Stimulated activated naive CD8-positive, alpha-beta T cell treated with anti-CD3 and anti-CD28 coated beads, Interleukin-15, amount 100 ng/mL, for 72 hours (primary cell): ENCODE measurements at regions not wholly inside any gene's neighbourhood (a gene's known extent, or its start where the extent isn't known, plus 50 kb on each side); places are given as distances from the start of the nearest gene placed in this dataset.

Experiments used
- ATAC-seq: fragments of 150-1000 bp; cut with Tn5 transposase; 2 replicates; pipeline ENCODE4 v1.10.0; 2021; ENCODE audit warnings: mild to moderate bottlenecking, moderate library complexity
- DNase-seq, 2 donors: peaks; one replicate each; pipeline ENCODE4 v3.0.0; 2021 to 2022
- H3K27ac Mint-ChIP-seq, 2 donors: one replicate each; pipeline ENCODE4 v1.8.0; 2022; ENCODE audit warnings: mild to moderate bottlenecking in 2 of 2, mixed read lengths in 2 of 2, moderate library complexity in 2 of 2
- H3K27me3 Mint-ChIP-seq: one replicate; pipeline ENCODE4 v1.8.0; 2022; ENCODE audit warnings: mixed read lengths
- H3K4me1 Mint-ChIP-seq: one replicate; pipeline ENCODE4 v1.8.0; 2022; ENCODE audit warnings: mild to moderate bottlenecking, mixed read lengths
- H3K4me3 Mint-ChIP-seq, 2 donors: one replicate each; pipeline ENCODE4 v1.8.0; 2022; ENCODE audit warnings: mild to moderate bottlenecking in 2 of 2, mixed read lengths in 2 of 2, moderate library complexity in 1 of 2
- H3K9me3 Mint-ChIP-seq, 2 donors: one replicate each; pipeline ENCODE4 v1.8.0; 2022; ENCODE audit warnings: mixed read lengths in 2 of 2

DNA sequence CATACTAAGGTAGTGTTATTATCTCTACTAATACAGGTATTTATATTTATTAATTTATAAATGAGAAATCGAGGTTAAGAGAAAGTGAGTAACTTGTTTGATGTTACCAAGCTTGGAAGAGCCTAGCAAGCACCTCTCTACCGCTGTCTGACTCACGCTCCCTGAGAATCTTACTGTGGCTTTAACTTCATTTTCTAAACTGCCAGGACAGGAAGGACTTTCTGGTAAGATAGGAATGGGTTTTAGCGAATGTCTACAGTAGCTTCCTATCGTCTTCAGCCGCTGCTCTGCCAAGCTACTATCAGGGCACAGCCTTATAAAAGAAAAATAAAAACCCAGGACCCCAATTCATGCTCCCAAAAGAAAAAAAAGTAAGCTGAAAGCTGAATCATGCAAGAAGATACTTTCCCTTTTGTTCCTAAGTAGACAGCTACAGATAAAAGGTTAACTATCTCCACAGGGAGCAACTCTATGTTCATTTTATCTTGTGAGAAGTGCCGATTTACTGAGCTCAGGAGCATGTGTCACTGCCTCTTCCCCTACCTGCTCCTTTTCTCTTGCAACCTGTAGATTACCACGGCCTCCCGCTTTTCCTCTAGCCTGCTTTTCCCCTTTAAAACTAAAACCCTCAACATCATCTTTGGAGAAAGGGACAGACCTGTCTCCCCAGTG, 60.2 kb downstream of the THNSL1 start:
- H3K9me3 Mint-ChIP-seq = no peaks in the 10 kb centered on the region
- no peaks in the 10 kb centered on the region for H3K27me3 Mint-ChIP-seq
- H3K4me3 Mint-ChIP-seq = no peak overlapping the region
- H3K4me1 Mint-ChIP-seq = peaks cover 12% of the 10 kb centered on the region
- ATAC-seq (no peak), DNase-seq (no peak)
- H3K27ac Mint-ChIP-seq = peak overlapping the region in 1 of 2 donors; percentile 23

DNA sequence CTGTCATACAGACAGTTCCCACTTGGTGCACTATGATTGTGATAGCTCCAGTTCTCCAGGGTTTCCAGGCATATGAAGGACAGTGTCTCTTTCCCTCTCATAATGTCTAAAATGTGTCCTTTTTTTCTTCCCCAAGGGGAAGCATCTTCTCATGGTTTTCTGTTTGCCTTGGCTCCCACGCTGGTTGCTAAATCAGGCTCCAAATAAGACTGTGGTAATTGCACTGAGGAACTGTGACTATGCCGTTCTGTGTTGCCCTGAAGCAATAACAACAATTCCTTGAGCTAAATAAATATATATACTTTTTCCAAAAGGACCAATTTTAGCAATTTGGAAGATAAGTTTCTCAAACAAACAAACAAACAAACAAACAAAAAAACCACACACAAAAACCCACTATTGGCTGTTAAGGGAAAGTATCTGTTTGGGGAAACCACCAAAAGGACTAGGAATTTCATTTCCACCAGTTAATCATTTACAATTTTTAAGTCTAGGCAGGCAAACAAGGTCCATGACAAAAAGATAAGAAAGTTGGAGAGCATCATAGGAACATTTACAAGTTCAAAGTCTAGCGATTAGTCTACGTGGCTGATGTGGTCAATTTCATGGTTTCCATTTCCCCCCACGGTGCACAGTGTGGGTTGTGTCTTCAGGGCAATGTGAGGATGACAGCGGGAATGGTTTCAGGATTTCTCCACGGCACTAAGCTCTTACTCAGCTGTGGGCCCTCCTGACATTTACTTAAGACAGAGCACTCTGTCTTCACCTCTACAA, 62.4 kb downstream of the THNSL1 start:
- H3K4me3 Mint-ChIP-seq = no peak overlapping the region
- peak; percentile 20 for ATAC-seq
- peaks cover 12% of the 10 kb centered on the region for H3K4me1 Mint-ChIP-seq
- H3K27ac Mint-ChIP-seq = no peak overlapping the region
- peaks cover 5% of the 10 kb centered on the region for H3K27me3 Mint-ChIP-seq
- no peak for DNase-seq
- no peaks in the 10 kb centered on the region for H3K9me3 Mint-ChIP-seq

DNA sequence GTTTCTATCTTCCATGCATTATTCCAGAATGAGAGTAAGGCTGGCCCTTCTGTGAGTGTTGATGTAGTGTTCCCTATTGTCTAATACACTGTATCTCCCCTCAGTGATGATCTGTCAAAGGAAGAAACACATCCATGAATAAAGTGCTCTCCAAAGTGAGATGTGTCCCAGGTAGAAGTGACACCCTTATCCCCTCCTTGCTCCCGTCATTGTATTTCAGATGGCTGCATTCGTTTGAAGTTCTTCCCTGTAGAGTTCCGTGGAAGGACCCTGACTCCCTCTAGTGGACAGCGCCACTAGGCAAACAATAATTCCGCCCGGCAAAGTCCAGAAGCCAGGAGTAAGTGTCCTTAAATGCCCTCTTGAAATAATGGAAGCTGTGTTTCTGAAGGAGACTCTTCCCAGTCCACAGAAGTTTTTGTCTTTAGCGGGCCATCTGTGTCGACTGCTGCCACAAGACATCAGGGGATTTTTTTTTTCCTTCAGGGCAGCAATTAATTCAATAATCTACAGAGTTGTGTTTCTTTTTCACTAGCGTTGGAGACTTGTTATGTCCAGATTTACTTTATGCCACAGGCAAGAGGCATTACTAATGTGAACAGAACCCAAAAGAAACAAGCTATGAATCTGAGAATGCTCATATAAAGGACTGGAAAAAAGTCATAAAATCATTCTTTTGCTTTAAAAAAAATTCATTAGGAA, 64.6 kb downstream of the THNSL1 start:
- DNase-seq (peak; percentile 36 to 49), ATAC-seq (peak; percentile 72)
- H3K4me3 Mint-ChIP-seq = no peak overlapping the region
- no peaks in the 10 kb centered on the region for H3K9me3 Mint-ChIP-seq
- H3K27ac Mint-ChIP-seq = no peak overlapping the region
- H3K27me3 Mint-ChIP-seq = peaks cover 9% of the 10 kb centered on the region
- H3K4me1 Mint-ChIP-seq = peaks cover 12% of the 10 kb centered on the region

DNA sequence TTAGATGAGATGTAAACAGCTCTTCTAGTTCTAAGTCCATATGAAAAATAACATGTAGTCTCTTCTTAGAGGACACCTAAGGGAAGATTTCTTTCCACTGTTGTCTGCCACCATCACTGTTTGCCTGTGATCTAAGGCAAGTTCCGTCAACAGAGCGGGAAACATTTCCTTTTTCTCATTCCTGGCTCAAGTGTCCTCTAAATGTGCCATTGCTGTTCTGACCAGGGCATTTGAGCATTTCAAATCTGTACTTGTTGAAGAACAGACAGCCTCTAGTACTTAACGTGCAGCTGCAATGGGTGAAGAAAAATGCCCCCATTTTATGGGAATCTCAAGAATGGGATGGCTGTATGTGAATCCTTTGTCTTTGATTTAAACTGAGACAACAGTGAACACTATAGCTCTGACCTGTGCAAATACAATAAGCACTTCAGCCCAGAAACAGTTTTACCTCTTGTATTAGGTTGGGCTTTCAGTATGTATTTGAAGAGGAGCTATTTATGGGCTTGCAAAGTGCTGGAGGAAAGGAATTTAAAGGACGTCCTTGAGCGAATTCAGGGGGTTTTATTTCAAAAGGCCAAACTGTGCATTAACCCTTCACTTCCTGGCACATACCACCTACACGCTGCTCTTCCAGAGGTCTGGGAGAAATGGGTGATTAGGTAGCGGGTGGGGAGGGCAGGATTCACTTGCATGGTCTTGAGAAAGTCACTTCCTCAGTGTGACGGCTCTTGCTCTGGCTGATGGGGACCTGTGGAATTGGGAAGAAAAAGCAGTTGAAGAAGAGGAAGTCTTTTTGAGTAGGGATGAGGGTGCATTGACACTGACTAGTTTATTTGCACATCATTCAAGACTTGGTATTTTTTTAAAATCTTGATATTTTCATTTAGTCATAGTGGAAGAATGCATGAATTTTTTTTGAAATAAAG, 66.1 kb downstream of the THNSL1 start:
- peaks cover 12% of the 10 kb centered on the region for H3K4me1 Mint-ChIP-seq
- no peak overlapping the region for H3K27ac Mint-ChIP-seq
- ATAC-seq (no peak), DNase-seq (no peak)
- H3K4me3 Mint-ChIP-seq = no peak overlapping the region
- H3K9me3 Mint-ChIP-seq = no peaks in the 10 kb centered on the region
- H3K27me3 Mint-ChIP-seq = peaks cover 9% of the 10 kb centered on the region

DNA sequence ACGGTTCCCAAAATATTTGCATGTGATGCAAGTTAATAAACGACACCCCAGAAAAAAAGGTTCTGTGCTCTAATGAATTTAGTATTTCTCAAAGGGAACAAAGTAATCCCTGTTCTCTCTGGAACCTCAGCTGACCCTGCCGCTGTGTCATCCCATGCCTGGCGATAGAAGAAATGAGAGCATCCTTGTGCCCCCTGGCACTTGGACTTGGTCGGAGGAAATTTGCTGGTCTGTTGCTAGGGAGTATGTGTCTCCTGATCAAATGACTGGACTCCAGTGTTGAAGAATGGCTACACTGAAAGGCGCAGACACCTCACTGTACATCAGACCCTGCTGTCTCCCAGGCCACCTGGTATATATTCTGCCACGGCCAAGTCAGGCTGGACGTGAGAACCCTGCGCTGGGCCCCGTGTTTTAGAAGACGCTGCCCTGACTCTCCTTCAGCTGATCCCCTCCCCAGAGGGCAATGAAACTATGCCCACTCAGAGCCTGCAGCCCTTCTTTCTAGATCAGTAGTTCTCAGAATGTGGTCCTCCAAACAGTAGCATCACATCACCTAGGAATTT, 67.2 kb downstream of the THNSL1 start:
- no peak for ATAC-seq
- no peak overlapping the region for H3K27ac Mint-ChIP-seq
- H3K27me3 Mint-ChIP-seq = peaks cover 17% of the 10 kb centered on the region
- H3K4me1 Mint-ChIP-seq = peaks cover 12% of the 10 kb centered on the region
- H3K9me3 Mint-ChIP-seq = no peaks in the 10 kb centered on the region
- DNase-seq = no peak
- H3K4me3 Mint-ChIP-seq = no peak overlapping the region

DNA sequence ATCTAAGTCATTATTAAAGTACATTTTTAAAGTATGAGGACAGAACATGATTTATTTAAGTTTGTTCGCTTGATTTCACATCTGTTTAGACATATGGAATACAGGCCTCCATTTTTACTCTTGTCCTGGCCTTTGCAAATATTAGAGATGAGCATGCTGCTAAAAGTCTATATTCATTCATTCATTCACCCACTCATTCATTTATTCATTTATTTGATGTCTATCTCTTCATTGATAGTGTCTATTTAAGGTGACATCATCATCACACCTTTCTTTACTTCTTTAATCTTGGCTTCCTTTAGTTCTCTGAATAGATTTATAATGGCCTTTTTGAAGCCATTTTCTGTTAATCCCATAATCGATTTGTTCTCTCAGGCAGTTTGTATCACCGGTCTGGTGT, 68.0 kb downstream of the THNSL1 start:
- no peak for ATAC-seq
- Mint-ChIP-seq H3K4me1 (peaks cover 6% of the 10 kb centered on the region), H3K27ac (no peak overlapping the region), H3K27me3 (peaks cover 17% of the 10 kb centered on the region), H3K4me3 (no peak overlapping the region), H3K9me3 (no peaks in the 10 kb centered on the region)
- no peak for DNase-seq

DNA sequence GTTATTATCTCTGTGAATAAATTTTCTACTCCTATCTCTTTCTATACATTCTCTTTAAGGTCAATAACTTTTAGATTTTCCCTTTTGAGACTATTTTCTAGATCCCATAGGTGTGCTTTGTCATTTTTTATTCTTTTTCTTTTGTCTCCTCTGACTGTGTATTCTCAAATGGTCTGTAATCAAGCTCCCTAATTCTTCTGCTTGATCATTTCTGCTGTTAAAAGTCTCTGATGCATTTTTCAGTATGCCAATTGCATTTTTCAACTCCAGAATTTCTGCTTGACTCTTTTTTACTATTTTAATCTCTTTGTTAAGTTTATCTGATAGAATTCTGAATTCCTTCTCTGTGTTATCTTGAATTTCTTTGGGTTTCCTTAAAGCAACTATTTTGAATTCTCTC, 78.2 kb downstream of the THNSL1 start:
- ATAC-seq (no peak), DNase-seq (no peak)
- Mint-ChIP-seq H3K9me3 (peaks cover 31 to 35% of the 10 kb centered on the region in 2 donors), H3K27me3 (peaks cover 16% of the 10 kb centered on the region), H3K4me1 (no peaks in the 10 kb centered on the region), H3K27ac (no peak overlapping the region), H3K4me3 (no peak overlapping the region)

DNA sequence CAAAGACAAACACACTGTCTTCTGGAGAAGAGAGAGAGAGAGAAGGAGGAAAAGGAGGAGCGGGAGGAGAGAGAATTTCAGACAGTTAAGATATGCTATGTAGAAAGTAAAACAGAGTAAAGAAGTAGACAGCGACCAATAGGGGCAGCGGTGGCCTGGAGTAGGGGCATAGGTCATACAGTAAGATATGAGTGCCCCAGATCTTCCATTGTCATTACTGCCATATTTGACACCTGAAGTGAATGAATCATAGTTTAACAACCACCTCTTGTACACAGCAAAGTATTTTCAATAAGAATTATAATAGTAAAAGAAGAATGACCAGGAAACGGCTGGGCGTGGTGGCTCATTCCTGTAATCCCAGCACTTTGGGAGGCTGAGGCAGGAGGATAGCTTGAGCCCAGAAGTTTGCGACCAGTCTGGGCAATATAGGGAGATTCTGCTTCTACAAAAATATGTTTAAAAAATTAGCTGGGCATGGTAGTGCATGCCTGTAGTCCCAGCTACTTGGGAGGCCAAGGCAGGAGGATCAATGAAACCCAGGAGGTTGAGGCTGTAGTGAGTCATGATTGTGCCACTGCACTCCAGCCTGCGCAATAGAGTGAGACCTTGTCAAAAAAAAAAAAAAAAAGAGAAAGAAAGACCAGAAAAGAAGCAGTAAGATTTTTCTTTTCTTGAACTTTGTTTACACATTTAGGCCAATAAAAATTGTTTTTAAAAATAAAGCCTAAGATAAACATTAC, 77.0 kb upstream of the GPR158 start:
- ATAC-seq = no peak

DNA sequence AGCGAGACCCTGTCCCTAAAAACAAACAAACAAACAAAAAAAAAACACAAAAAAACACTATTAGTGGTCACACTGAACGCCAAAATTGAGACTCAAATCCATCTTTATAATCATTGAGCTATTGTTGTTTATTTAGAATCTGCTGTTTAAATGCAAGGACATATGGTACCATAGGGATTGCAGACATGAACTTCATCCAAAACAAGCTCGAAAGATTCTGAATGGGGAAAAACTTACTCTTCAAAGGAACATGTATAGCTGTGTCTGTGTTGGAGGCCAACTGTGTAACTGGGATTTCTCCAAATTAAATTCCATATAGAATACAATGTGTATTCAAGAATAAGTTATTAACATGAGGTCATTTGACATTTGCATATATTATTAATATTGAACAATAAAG, 74.7 kb upstream of the GPR158 start:
- DNase-seq (no peak), ATAC-seq (no peak)
- Mint-ChIP-seq H3K9me3 (peaks cover 4 to 10% of the 10 kb centered on the region in 2 donors), H3K4me3 (no peak overlapping the region), H3K4me1 (no peaks in the 10 kb centered on the region), H3K27me3 (peaks cover 31% of the 10 kb centered on the region), H3K27ac (no peak overlapping the region)

More for the DNA sequence above, 77.0 kb upstream of the GPR158 start:
- no peak overlapping the region for H3K4me3 Mint-ChIP-seq
- DNase-seq = no peak
- no peaks in the 10 kb centered on the region for H3K4me1 Mint-ChIP-seq
- H3K27me3 Mint-ChIP-seq = peaks cover 34% of the 10 kb centered on the region
- peaks cover 26 to 31% of the 10 kb centered on the region in 2 donors for H3K9me3 Mint-ChIP-seq
- H3K27ac Mint-ChIP-seq = peak overlapping the region in 1 of 2 donors; percentile 62

DNA sequence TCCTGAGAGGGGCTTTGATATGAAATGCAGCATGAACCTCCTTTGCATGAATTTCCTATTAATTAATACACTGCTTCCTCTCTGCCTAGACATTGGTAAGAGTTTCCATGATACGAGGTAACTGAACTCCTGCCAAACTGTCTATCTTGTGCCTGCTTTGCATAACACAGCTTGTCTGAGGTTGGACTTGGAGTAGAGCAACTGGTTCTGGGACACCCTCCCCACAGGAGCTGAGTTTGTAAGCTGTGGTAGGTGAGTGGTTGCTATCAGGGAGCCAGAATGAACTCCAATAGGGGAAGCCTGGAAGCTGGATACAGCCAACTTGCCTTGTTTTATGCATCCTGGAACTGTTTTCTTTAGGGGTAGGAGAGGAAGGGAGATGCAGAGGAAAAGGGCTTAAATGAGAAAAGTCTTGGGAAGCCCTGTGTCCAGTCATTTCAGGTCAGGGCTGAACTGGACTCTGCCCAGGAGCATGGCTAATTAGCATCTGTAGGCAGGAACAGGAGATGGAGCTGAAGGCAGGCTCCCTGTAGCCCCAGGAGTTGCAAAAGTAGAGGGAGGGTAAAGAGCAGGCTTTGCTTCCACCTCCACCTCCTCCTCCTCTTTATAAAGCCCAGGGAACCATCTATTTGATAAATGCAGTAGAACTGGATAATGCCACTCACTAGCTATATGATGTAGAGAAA, 73.2 kb upstream of the GPR158 start:
- H3K27me3 Mint-ChIP-seq = peaks cover 31% of the 10 kb centered on the region
- no peak overlapping the region for H3K4me3 Mint-ChIP-seq
- ATAC-seq (no peak), DNase-seq (no peak)
- H3K4me1 Mint-ChIP-seq = no peaks in the 10 kb centered on the region
- H3K27ac Mint-ChIP-seq = no peak overlapping the region
- H3K9me3 Mint-ChIP-seq = peaks cover 0 to 10% of the 10 kb centered on the region in 2 donors

DNA sequence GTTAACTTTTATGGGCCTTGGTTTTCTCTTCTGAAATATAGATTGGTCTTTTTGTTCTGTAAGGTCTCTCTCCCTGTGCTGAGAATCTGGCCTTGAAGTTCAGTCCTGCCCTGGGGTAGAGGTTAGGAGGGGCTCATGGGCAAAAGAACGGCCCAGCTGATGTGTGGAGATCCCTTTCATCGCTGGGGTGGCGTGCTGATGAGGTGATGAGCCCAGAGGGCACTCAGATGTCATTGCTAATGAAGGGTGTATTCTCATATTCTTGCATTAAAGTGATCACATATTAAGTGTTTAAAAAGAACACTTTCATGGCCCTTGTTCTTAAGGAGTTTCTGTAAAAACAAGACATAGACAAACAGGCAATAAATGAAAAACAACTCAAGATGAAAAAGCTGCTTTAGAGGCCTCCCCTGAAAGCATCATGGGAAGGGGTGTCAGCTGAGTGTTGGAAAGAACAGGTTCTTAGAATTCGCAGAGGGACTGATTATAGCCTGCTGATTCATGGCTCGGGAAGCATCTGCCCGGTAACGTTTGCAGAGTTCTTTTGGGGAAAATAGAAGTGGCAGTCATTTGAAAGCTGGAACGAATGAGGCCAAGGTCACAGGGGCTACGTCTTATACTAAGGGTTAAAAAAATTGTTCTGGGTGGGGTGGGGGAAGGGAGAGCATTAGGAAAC, 72.5 kb upstream of the GPR158 start:
- Mint-ChIP-seq H3K27ac (no peak overlapping the region), H3K4me3 (no peak overlapping the region), H3K27me3 (peaks cover 31% of the 10 kb centered on the region), H3K9me3 (peaks cover 0 to 4% of the 10 kb centered on the region in 2 donors), H3K4me1 (no peaks in the 10 kb centered on the region)
- DNase-seq (no peak), ATAC-seq (no peak)

DNA sequence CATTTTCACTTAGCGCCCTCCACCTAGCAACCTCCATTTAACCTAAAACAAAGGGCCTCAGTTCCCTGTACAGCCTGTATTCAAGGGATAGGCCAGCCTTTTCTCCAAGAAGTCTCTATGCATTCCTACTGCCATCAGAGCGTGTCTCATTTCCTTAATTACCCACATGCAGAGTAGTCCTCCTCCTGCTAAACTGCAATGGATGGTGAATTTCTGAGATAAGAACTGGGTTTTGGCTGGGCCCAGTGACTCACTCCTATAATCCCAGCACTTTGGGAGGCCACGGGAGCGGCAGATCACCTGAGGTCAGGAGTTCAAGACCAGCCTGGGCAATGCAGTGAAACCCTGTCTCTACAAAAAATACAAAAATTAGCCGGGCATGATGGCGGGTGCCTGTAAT, 71.1 kb upstream of the GPR158 start:
- Mint-ChIP-seq H3K27me3 (peaks cover 31% of the 10 kb centered on the region), H3K4me3 (no peak overlapping the region), H3K9me3 (no peaks in the 10 kb centered on the region), H3K27ac (no peak overlapping the region), H3K4me1 (no peaks in the 10 kb centered on the region)
- ATAC-seq (no peak), DNase-seq (no peak)

DNA sequence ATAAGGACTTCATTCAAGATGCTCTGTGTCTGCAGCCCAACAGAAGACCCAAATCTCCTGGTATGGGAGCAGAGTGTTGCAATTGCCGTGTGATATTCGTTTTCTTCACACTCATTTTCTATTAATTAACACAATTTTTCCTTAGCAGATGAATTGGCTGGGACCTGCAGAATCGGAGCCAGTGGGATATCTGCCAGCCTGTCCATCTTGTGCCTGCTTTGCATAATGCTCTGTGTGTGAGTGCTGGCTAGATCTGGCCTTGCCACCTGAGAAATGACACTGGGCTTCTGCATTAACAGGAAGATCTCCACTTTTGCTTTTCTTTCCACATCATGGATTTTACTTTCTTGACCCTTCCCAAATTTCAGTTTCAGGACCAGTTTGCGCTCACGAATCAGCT, 70.4 kb upstream of the GPR158 start:
- H3K4me1 Mint-ChIP-seq = no peaks in the 10 kb centered on the region
- no peak for DNase-seq
- H3K27ac Mint-ChIP-seq = no peak overlapping the region
- no peak for ATAC-seq
- H3K4me3 Mint-ChIP-seq = no peak overlapping the region
- peaks cover 31% of the 10 kb centered on the region for H3K27me3 Mint-ChIP-seq
- no peaks in the 10 kb centered on the region for H3K9me3 Mint-ChIP-seq
